22Rv1 (cell line): ENCODE measurements at regions not wholly inside any gene's neighbourhood (a gene's known extent, or its start where the extent isn't known, plus 50 kb on each side); places are given as distances from the start of the nearest gene placed in this dataset.
"Not testable (repeated sequence)": the region's sequence is repeated elsewhere in the genome, so short reads cannot be mapped to it uniquely, and the experiment has no call there.

Source experiments
- H3K27ac ChIP-seq: fragments of 450-650 bp; 2 replicates; pipeline ENCODE4 v1.5.1; 2017
- CTCF ChIP-seq: fragments of 450-650 bp; IDR thresholded peaks from 2 replicates; pipeline ENCODE4 v1.5.1; 2017; ENCODE audit warnings: mild to moderate bottlenecking
- ZFX ChIP-seq: fragments of 450-650 bp; IDR thresholded peaks from 2 replicates; pipeline ENCODE4 v1.6.1; 2017; ENCODE audit warnings: antibody characterized with exemption, borderline replicate concordance

- no peak overlapping the region for H3K27ac ChIP-seq
- TF ChIP-seq ZFX (no peak), CTCF (no peak)
Measured at GRCh38 chr2:14079576-14079975, 552.9 kb upstream of the LRATD1 start.

- no peak overlapping the region for H3K27ac ChIP-seq
- TF ChIP-seq CTCF (no peak), ZFX (no peak)
Measured at GRCh38 chr2:14081521-14081920, 551.0 kb upstream of the LRATD1 start.

- H3K27ac ChIP-seq: no peak overlapping the region
- no peak for TF ChIP-seq ZFX
Measured at GRCh38 chr2:14082640-14083039, 549.9 kb upstream of the LRATD1 start.

- TF ChIP-seq ZFX: no peak
- no peak for TF ChIP-seq CTCF
Measured at GRCh38 chr2:14094592-14094991, 537.9 kb upstream of the LRATD1 start.

GRCh38 chr2:14099101-14099500 is 533.4 kb upstream of the LRATD1 start:
- H3K27ac ChIP-seq: not testable (repeated sequence)

More at GRCh38 chr2:14094592-14094991, 537.9 kb upstream of the LRATD1 start:
- no peak overlapping the region for H3K27ac ChIP-seq

DNA sequence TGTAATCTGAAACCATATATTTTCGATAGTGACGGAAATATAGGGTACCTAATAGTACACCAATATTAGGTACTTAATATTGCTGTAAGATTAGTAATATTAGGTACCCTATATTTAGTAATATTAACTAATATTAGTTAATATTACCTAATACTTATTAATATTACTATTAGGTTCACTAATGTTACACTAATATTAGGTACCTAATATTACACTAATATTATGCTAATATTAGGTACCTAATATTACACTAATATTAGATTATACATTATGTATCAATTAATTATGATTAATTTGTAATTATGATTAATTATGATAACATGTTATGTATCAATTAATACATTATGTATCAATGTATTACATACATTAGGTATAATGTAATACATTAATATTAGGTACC is 518.2 kb upstream of the LRATD1 start:
- TF ChIP-seq CTCF: no peak
- no peak for TF ChIP-seq ZFX

GRCh38 chr2:14120376-14120775 is 512.1 kb upstream of the LRATD1 start:
- no peak for TF ChIP-seq ZFX
- no peak for TF ChIP-seq CTCF
- H3K27ac ChIP-seq: no peak overlapping the region

More for the DNA sequence above, 518.2 kb upstream of the LRATD1 start:
- H3K27ac ChIP-seq: no peak overlapping the region

GRCh38 chr2:14123436-14124103 is 508.9 kb upstream of the LRATD1 start:
- H3K27ac ChIP-seq: peak overlapping the region; percentile 4; the same call in 1 of the 2 replicates
- no peak for TF ChIP-seq ZFX
- TF ChIP-seq CTCF: no peak
